LNCaP clone FGC (cell line): ENCODE measurements at regions not wholly inside any gene's neighbourhood (a gene's known extent, or its start where the extent isn't known, plus 50 kb on each side); places are given as distances from the start of the nearest gene placed in this dataset.

Source experiments
- DNase-seq: peaks from one replicate; pipeline ENCODE4 v3.0.0-alpha.2; 2011; ENCODE audit warnings: low read depth
- H3K4me3 ChIP-seq: 2 replicates; pipeline ENCODE4 v1.5.1; 2011; ENCODE audit warnings: mild to moderate bottlenecking, low read depth, low read length, control low read depth
- CTCF ChIP-seq: IDR thresholded peaks from 2 replicates; pipeline ENCODE4 v1.5.1; 2012; ENCODE audit warnings: mild to moderate bottlenecking; ENCODE audit not compliant: control insufficient read depth, insufficient read depth; ENCODE audit errors: extremely low read depth

GRCh38 chr9:129346046-129346445 is 168.0 kb upstream of the IER5L start:
- DNase-seq: no peak
- no peak for TF ChIP-seq CTCF
- H3K4me3 ChIP-seq: no peak overlapping the region

- no peak overlapping the region for H3K4me3 ChIP-seq
- TF ChIP-seq CTCF: no peak
- DNase-seq: no peak
Measured at GRCh38 chr9:129344641-129345495, 166.8 kb upstream of the IER5L start.

GRCh38 chr9:129343424-129344375 is 165.6 kb upstream of the IER5L start:
- TF ChIP-seq CTCF: no peak
- no peak for DNase-seq
- H3K4me3 ChIP-seq: no peak overlapping the region

- no peak overlapping the region for H3K4me3 ChIP-seq
- TF ChIP-seq CTCF: no peak
- no peak for DNase-seq
Measured at GRCh38 chr9:129342591-129343423, 164.7 kb upstream of the IER5L start.

GRCh38 chr9:129341987-129342348 is 163.9 kb upstream of the IER5L start:
- no peak for DNase-seq
- no peak overlapping the region for H3K4me3 ChIP-seq
- no peak for TF ChIP-seq CTCF

- no peak overlapping the region for H3K4me3 ChIP-seq
- no peak for TF ChIP-seq CTCF
- DNase-seq: no peak
Measured at GRCh38 chr9:129341171-129341986, 163.3 kb upstream of the IER5L start.
